ENCODE measurements at regions not wholly inside any gene's neighbourhood (a gene's known extent, or its start where the extent isn't known, plus 50 kb on each side); places are given as distances from the start of the nearest gene placed in this dataset.

- peak; percentile 23 for DNase-seq (ENCODE audit: low read depth)
These were observed 98.9 kb upstream of the NPFFR2 start for GRCh38 chr4:71932941-71933340.

DNA sequence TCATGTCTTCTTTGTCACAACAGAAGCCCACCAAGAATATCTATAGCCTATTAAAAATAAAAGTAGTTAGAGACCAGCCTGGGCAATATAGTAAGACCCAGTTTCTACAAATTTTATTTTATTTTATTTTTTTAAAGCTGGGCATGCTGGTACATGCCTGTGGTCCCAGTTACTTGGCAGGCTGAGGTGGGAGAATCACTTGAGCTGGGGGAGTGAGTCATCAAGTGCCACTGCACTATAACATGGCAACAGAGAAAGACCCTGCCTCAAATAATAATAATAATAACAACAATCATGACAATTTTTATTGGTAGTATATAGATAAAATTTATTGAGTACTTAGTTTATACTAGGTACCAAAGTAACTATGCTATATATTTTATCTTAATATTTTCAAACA is 93.0 kb upstream of the NPFFR2 start:
- no peak for DNase-seq (ENCODE audit: low read depth)

GRCh38 chr4:71941001-71941400 is 90.8 kb upstream of the NPFFR2 start:
- DNase-seq (ENCODE audit: low read depth): no peak

DNA sequence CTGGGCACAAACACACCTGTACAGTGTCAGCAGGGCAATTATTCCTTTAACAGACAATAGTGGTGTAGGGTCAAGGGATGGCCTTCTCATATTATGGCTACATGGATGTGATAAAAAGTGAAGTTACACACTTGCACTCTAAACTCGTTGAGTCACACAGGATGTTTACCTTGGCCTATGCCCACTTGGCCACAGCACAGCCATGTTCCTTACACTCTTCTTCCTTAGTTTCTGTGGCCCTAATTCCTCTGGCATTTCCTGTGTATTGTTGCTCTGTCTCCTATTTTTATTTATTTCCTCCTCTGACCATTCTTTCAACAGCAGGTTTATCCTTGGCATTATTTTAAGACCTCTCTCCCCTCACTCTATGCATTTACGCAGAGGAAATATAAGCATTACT is 86.8 kb upstream of the NPFFR2 start:
- DNase-seq (ENCODE audit: low read depth): no peak

DNA sequence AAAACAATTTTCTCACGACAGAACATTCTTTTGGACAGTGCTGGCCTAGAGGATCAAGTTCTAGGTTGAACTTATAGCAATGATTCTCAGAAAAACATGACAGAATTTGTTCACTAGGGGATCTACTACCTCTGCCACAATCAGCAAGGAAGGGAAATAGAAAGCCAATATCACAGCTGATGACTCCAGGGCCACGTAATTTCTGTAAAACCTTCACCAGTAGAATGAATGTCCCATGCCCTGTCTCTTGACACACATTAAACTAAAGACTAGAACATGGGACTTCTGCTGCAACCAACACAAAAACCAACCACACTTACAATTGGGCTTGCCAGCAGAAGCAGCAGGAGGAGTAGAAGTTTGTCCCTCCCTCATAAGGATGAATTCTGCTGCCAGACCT is 86.0 kb upstream of the NPFFR2 start:
- no peak for DNase-seq (ENCODE audit: low read depth)

GRCh38 chr4:71958978-71959377 is 72.8 kb upstream of the NPFFR2 start:
- DNase-seq (ENCODE audit: low read depth): no peak

GRCh38 chr4:71962622-71963264 is 69.1 kb upstream of the NPFFR2 start:
- DNase-seq (ENCODE audit: low read depth): no peak

DNA sequence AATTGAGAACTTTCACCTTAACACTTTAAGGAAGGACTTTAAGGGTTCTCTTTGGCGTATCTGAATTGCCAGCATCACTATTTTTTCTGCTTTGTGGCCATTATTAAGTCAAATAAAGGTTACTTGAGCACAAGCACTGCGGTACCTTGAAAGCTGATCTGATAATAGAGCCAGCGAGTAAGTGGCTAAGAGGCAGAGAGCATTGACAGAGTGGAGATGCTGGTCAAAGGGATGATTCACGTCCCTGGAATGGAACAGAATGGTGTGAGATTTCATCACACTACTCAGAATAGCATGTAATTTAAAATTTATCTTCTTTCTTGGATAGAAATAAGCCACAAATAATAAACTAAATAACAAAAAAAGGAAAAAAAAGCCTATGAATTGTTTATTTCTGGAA is 57.1 kb upstream of the NPFFR2 start:
- DNase-seq (ENCODE audit: low read depth): peak; percentile 83

GRCh38 chr4:71976523-71976922 is 55.3 kb upstream of the NPFFR2 start:
- no peak for DNase-seq (ENCODE audit: low read depth)

DNA sequence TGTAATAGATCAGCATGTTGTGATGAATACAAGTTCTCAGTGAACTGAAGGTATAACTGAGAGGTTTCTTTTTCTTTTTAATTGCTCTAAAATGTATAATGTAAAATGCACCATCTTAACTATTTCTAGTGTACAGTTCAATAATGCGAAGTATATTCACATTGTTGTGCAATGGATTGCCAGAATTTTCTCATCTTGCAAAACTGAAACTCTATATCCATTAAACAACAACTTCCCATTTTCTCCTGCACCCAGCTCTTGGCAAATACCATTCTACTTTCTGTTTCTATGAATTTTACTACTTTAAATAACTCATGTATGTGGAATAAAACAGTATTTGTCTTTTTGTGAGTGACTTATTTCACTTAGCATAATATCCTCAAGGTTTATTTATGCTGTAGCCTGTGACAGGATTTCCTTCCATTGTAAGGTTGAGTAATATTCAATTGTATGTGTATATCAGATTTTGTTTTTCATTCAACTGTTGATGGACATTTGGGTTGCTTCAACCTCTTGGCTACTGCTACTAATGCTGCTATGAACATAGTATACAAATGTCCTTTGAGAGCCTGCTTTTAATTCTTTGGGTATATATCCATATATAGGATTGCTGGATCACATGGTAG is 53.5 kb upstream of the NPFFR2 start:
- no peak for DNase-seq (ENCODE audit: low read depth)

GRCh38 chr4:71980976-71981375 is 50.8 kb upstream of the NPFFR2 start:
- no peak for DNase-seq (ENCODE audit: low read depth)

All from non-pigmented ciliary epithelial cell (primary cell).